GM23338 (cell line): ENCODE measurements at regions not wholly inside any gene's neighbourhood (a gene's known extent, or its start where the extent isn't known, plus 50 kb on each side); places are given as distances from the start of the nearest gene placed in this dataset.

ENCODE experiments used
- ATAC-seq: fragments of 200-7000 bp; cut with Tn5 transposase; 3 replicates; pipeline ENCODE4 v1.9.1; 2020
- DNase-seq: peaks from one replicate; pipeline ENCODE4 v3.0.0-alpha.2; 2015; ENCODE audit warnings: low spot score
- H2AFZ ChIP-seq: fragments of 200-600 bp; sonication (generic); 2 replicates; pipeline ENCODE4 v1.8.0; 2016; ENCODE audit warnings: antibody characterized with exemption, mild to moderate bottlenecking, moderate library complexity
- H3F3A ChIP-seq: fragments of 200-600 bp; sonication (generic); replicated peaks from 2 replicates; pipeline ENCODE4 v1.8.0; 2017; ENCODE audit warnings: antibody characterized with exemption, mixed run types, low read depth
- H3K27ac ChIP-seq: fragments of 200-600 bp; sonication (generic); 2 replicates; pipeline ENCODE4 v1.6.1; 2016; ENCODE audit warnings: low read depth
- H3K27me3 ChIP-seq: fragments of 200-600 bp; sonication (generic); 2 replicates; pipeline ENCODE4 v1.8.0; 2016; ENCODE audit warnings: mild to moderate bottlenecking, mixed run types, moderate library complexity; ENCODE audit not compliant: insufficient read depth
- H3K36me3 ChIP-seq: fragments of 200-600 bp; sonication (generic); 2 replicates; pipeline ENCODE4 v1.8.0; 2016; ENCODE audit warnings: mild to moderate bottlenecking; ENCODE audit not compliant: insufficient read depth
- H3K4me1 ChIP-seq: fragments of 200-600 bp; sonication (generic); 2 replicates; pipeline ENCODE4 v1.8.0; 2016; ENCODE audit warnings: mild to moderate bottlenecking, moderate library complexity; ENCODE audit not compliant: insufficient read depth
- H3K4me2 ChIP-seq: fragments of 200-600 bp; sonication (generic); 2 replicates; pipeline ENCODE4 v1.7.1; 2017; ENCODE audit warnings: mixed run types
- H3K4me3 ChIP-seq: fragments of 200-600 bp; sonication (generic); 2 replicates; pipeline ENCODE4 v1.6.1; 2016; ENCODE audit warnings: mixed run types
- H3K79me2 ChIP-seq: fragments of 200-600 bp; sonication (generic); replicated peaks from 2 replicates; pipeline ENCODE4 v1.8.0; 2017; ENCODE audit warnings: mild to moderate bottlenecking; ENCODE audit not compliant: insufficient read depth
- H3K9me2 ChIP-seq: fragments of 200-600 bp; sonication (generic); 2 replicates; pipeline ENCODE4 v1.8.0; 2017; ENCODE audit not compliant: insufficient read depth
- H4K20me1 ChIP-seq: fragments of 200-600 bp; sonication (generic); replicated peaks from 2 replicates; pipeline ENCODE4 v1.8.0; 2017; ENCODE audit warnings: mild to moderate bottlenecking; ENCODE audit not compliant: insufficient read depth
- H3K27ac Mint-ChIP-seq: 2 replicates; pipeline ENCODE4 v1.8.0; 2020; ENCODE audit warnings: inconsistent platforms, mild to moderate bottlenecking, moderate library complexity, mixed read lengths
- H3K27me3 Mint-ChIP-seq: 3 replicates; pipeline ENCODE4 v1.8.0; 2022; ENCODE audit warnings: low read depth, mild to moderate bottlenecking, moderate library complexity, mixed read lengths, inconsistent platforms; ENCODE audit not compliant: insufficient read depth, poor library complexity
- H3K36me3 Mint-ChIP-seq: 3 replicates; pipeline ENCODE4 v1.8.0; 2021; ENCODE audit warnings: low read depth, mild to moderate bottlenecking, inconsistent platforms, moderate library complexity, mixed read lengths
- H3K4me1 Mint-ChIP-seq: 3 replicates; pipeline ENCODE4 v1.8.0; 2020; ENCODE audit warnings: mild to moderate bottlenecking, inconsistent platforms, mixed read lengths
- H3K4me3 Mint-ChIP-seq: 3 replicates; pipeline ENCODE4 v1.8.0; 2021; ENCODE audit warnings: moderate library complexity, mild to moderate bottlenecking, inconsistent platforms, mixed read lengths
- H3K9me3 Mint-ChIP-seq: 3 replicates; pipeline ENCODE4 v1.8.0; 2020; ENCODE audit warnings: moderate library complexity, mild to moderate bottlenecking, inconsistent platforms, mixed read lengths
- CREB1 ChIP-seq: fragments of 250-450 bp; sonication (Bioruptor Pico); IDR thresholded peaks from 2 replicates; pipeline ENCODE4 v1.5.0; 2020; ENCODE audit warnings: low read depth, mild to moderate bottlenecking, moderate library complexity
- CTCF ChIP-seq, 2 experiments: fragments of 200-600 bp in 1 of 2; sonication (generic) in 1 of 2; conservative IDR thresholded peaks; 2 replicates each; pipeline versions ENCODE4 v1.5.1 to v1.6.1; 2016 to 2017; ENCODE audit warnings: antibody characterized with exemption in 2 of 2, low read depth in 2 of 2, mild to moderate bottlenecking in 2 of 2, moderate library complexity in 1 of 2
- ETS1 ChIP-seq: IDR thresholded peaks from 2 replicates; pipeline ENCODE4 v1.6.1; 2016; ENCODE audit warnings: antibody characterized with exemption
- EZH2 ChIP-seq: fragments of 200-600 bp; sonication (generic); IDR thresholded peaks from one replicate; pipeline ENCODE4 v1.8.0; 2017; ENCODE audit warnings: antibody characterized with exemption, mild to moderate bottlenecking, low read depth; ENCODE audit not compliant: unreplicated experiment
- EZH2phosphoT487 ChIP-seq: fragments of 200-600 bp; sonication (generic); IDR thresholded peaks from one replicate; pipeline ENCODE4 v1.8.1; 2018; ENCODE audit warnings: antibody characterized with exemption; ENCODE audit not compliant: unreplicated experiment
- JUNB ChIP-seq: IDR thresholded peaks from one replicate; pipeline ENCODE4 v1.6.1; 2016; ENCODE audit warnings: antibody characterized with exemption; ENCODE audit not compliant: unreplicated experiment
- NANOG ChIP-seq: IDR thresholded peaks from 2 replicates; pipeline ENCODE4 v1.6.1; 2016; ENCODE audit warnings: antibody characterized with exemption, borderline replicate concordance
- POLR2AphosphoS5 ChIP-seq: IDR thresholded peaks from 2 replicates; pipeline ENCODE4 v1.6.1; 2016; ENCODE audit warnings: antibody characterized with exemption, low read depth
- REST ChIP-seq: IDR thresholded peaks from one replicate; pipeline ENCODE4 v1.6.1; 2018; ENCODE audit warnings: antibody characterized with exemption; ENCODE audit not compliant: unreplicated experiment
- STAT1 ChIP-seq: IDR thresholded peaks from one replicate; pipeline ENCODE4 v1.6.1; 2016; ENCODE audit warnings: antibody characterized with exemption; ENCODE audit not compliant: unreplicated experiment
- ZNF114 ChIP-seq: fragments of 250-450 bp; sonication (Bioruptor Pico); IDR thresholded peaks from 2 replicates; pipeline ENCODE4 v1.5.0; 2020; ENCODE audit warnings: mild to moderate bottlenecking, moderate library complexity
- ZNF331 ChIP-seq: fragments of 250-450 bp; sonication (Bioruptor Pico); IDR thresholded peaks from 2 replicates; pipeline ENCODE4 v1.5.0; 2020; ENCODE audit warnings: low read depth, mild to moderate bottlenecking, moderate library complexity
- ZNF462 ChIP-seq: fragments of 250-450 bp; sonication (Bioruptor Pico); IDR thresholded peaks from 2 replicates; pipeline ENCODE4 v1.5.0; 2020; ENCODE audit warnings: mild to moderate bottlenecking, moderate library complexity

- ATAC-seq (no peak), DNase-seq (no peak)
- Histone ChIP-seq H3K79me2 (no peaks in the 10 kb centered on the region), H3K4me1 (no peaks in the 10 kb centered on the region), H3K9me2 (no peaks in the 10 kb centered on the region), H3K27ac (no peak overlapping the region), H3K4me3 (no peak overlapping the region), H4K20me1 (no peaks in the 10 kb centered on the region), H3F3A (no peaks in the 10 kb centered on the region), H3K36me3 (no peaks in the 10 kb centered on the region), H3K4me2 (no peak overlapping the region), H3K27me3 (no peaks in the 10 kb centered on the region), H2AFZ (no peak overlapping the region)
- H3K9me3 Mint-ChIP-seq, result no peaks in the 10 kb centered on the region
- H3K36me3 Mint-ChIP-seq, result no peaks in the 10 kb centered on the region
- H3K4me1 Mint-ChIP-seq, result no peaks in the 10 kb centered on the region; the same call in 2 of the 3 replicates
- no peak overlapping the region for H3K4me3 Mint-ChIP-seq
- H3K27me3 Mint-ChIP-seq, result no peaks in the 10 kb centered on the region
- H3K27ac Mint-ChIP-seq, result no peak overlapping the region
- no peak for TF ChIP-seq ETS1
- TF ChIP-seq EZH2phosphoT487, result no peak
- no peak for TF ChIP-seq ZNF331
- no peak for TF ChIP-seq CREB1
- no peak for TF ChIP-seq CTCF (conservative IDR thresholded peaks at IDR 0.05; ENCODE audit: low read depth in 2 of 2)
- no peak for TF ChIP-seq ZNF114 (CRISPR knock-in tag)
- TF ChIP-seq JUNB, result no peak
- no peak for TF ChIP-seq NANOG
- no peak for TF ChIP-seq EZH2
- TF ChIP-seq STAT1, result no peak
- no peak for TF ChIP-seq REST
- TF ChIP-seq POLR2AphosphoS5, result no peak
- TF ChIP-seq ZNF462, result no peak
Observed at GRCh38 chr18:55753643-55754263, 165.8 kb upstream of the TCF4 start.
